Stimulated activated CD4-positive, alpha-beta T cell treated with anti-CD3 and anti-CD28 coated beads, Interleukin-15, amount 100 ng/mL, for 48 hours (primary cell): ENCODE measurements at regions not wholly inside any gene's neighbourhood (a gene's known extent, or its start where the extent isn't known, plus 50 kb on each side); places are given as distances from the start of the nearest gene placed in this dataset.
"Not testable (repeated sequence)": the region's sequence is repeated elsewhere in the genome, so short reads cannot be mapped to it uniquely, and the experiment has no call there.

ENCODE experiments used
- DNase-seq, 2 donors: peaks; one replicate each; pipeline ENCODE4 v3.0.0-alpha.2; 2020; ENCODE audit warnings: low read depth in 2 of 2

DNA sequence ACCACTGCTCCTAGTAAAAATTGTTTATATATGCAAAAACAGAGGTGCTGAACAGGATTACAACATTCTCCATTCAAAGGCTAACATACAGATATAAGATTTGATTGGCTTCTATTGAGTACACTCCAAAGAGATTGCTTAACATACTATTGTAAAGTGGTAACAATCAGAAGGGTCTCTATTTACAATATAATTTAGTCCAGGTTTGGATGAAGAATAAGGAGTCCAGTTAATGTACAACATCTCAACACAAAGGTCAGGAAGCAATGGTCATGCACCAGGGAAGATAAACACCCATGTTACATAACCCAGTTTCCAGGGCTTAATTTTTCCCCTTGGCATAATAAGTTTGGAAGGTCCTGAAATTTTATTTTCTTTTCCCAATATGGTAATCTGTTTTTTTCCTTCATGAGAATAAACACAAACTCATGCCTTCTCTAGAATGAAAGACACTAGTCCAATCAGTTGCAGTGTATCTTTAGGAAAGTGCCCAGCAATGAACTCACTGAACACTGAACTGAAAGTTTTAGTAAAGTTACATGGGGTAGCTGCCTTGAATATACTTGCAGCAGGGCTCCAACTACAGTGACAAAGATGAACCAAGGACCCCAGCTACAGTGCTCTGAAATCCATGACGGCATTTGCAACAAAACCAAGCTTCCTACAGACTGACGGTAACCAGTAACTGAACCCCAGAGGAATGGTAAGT is 255.3 kb upstream of the GJE1 start:
- no peak for DNase-seq

DNA sequence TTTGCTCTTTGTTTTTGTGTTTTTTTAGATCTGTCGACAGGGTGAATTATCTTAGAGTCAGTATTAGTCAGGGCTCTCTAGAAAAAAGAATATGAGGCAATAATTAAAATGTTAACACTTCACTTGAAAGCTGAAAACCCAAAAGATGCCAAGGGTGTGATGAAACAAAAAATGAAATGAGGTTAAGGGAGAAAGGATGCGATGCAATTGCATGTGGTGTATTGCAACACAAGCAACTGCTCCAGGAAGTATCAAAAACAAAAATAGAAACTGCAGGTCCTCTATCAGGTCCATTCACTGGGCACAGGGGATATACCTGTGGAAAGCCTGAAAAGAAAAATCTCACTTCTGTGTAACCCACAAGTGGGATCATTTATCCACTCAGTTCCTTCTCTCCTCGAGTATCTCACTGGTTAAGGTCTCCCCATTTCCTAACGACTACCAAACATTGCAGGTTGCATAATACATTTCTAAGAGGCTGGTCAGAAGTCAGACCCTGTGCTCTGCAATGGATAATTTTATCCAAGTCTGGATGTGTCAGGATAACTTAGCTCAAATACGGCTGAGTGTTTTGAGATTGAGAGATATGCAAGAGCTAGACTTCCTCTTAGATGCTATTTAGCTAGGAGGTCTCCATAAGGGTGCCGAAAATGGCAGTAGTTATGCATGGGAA is 257.7 kb upstream of the GJE1 start:
- no peak for DNase-seq

DNA sequence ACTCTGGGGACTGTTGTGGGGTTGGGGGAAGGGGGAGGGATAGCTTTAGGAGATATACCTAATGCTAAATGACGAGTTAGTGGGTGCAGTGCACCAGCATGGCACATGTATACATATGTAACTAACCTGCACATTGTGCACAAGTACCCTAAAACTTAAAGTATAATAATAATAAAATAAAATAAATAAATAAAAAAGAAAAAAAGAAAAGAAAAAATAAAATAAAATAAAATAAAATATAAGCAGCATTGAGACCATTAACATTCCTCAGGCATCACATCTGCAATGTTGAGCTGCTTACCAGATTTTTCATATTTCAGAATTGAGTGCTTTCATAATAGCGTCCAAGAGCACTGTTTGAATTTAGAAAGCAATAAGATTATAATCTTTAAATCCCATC is 263.2 kb upstream of the GJE1 start:
- not testable (repeated sequence) for DNase-seq

DNA sequence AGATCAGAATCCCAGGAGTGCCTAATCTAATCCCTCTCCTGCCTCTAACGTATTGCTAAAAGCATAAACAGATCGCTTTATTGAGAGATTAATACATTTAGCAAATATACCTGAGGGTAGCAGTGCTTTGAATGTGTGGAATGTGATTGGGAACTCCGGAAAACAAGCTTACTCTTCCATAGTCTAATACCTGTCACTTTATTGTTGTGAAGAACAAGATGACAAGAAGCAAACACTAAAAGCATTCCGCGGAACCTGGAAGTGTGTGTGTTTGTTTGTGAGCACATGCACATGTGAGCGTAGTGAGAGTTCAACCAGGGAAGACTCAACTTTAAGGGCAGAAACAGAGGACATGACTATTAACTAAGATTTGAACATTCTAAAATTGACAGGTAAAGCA is 265.0 kb upstream of the GJE1 start:
- DNase-seq, result no peak

DNA sequence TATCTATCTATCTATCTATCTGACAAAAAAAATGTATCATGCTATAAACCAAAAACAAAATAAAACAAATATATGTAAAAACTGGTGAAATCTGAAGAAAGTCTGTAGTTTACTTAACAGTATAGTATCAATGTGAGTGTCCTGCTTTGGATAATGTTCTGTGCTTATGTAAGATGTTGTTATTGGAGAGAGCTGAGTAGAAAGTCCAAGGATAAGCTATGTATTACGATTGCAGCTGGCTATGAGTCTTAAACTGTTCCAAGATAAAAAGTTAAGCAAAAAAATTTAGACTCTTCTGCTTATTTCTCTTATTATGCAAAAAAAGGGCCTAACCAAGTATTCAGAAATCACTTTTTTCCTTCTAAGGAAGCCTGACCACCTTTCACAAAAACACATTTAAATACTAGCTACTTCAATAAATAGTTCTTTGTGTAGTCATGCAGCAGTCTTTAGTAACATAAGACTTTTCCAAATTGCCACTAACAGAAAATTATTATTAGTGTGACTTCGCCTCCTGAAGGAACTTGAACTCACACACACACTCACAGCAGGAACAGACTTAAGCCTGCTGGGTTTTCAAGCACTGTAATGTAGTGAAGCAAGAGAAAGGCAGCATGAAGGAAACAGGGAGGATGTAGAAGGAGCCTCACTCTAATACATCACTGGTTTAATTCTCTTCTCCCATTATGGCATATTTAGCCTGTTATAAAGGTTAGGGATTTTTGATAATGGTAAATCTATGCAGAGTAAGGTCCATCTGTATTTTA is 265.8 kb upstream of the GJE1 start:
- no peak for DNase-seq

DNA sequence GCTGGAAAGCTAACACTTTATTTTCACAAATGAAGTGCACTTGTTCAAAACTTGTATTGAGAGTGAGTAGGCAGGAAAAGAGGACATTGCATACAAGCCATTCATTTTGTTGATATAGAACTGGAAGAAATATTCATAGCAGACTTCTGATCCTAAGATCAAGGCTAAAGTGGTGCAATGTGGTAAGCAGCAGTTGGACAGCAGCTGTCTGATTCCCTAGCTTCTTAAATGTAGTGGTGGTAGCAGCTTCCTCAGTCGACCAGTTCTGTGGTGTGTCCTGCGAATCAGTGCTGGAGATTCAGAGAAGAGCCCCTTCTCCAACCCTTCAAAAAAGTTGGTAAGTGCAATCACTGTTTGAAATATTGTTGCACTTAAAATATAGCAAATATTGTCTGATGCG is 281.7 kb upstream of the GJE1 start:
- DNase-seq, result no peak

DNA sequence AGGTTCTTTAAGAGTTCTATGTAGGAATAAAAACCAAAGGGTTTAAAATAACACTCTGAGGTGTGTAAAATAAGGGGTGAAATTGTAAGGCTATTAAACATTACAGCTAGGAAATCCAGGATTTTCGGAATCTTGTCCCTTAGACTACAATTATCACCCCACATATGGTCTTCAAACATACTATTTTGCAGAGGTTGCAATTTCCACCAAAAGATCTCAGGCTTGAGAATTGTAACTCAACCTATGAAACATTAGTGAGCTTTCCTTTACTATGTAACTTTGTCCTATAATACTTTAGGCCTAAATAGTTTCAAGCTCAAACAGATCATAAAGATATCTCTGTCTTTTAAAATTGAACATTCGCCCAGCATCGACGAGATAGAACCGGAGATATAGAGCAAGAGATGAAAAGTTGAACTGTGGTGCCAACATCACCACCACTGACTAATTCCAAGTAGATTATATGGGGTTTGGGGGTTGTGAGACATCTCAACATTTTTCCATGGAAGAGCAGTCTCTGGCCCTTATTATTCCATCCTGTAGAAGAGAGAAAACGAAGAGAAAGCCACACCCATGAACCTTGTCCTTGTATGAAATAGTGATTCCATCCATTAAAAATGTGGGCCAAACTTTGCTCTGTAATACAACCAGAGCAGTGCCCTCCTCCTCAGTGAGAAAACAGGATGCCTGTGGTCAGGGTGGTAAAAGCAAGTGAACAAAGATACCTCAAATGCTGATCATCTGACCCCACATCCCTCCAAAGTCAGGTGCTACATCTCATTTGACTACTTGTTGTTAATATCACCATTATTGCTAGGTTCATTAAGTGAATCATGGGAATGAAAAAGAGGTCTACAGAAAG is 284.5 kb upstream of the GJE1 start:
- DNase-seq, result no peak

DNA sequence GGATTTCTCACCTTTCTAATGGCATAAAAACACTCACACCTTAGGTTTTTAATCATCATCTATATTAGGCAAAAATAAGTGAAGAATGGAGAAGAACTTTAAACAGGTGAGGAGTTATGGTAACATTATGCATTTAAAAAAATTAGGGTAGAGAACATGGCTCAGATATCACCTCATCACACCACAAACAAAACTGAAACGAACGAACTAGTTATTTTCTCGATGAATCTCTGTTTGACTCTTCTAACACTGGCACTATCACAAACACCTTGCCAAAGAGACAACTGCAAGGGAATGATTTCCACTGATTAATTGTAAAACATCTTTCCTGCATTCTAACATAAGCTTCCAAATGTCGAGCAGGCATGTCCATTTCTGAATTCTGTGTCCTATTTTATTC is 286.1 kb upstream of the GJE1 start:
- DNase-seq, result no peak

DNA sequence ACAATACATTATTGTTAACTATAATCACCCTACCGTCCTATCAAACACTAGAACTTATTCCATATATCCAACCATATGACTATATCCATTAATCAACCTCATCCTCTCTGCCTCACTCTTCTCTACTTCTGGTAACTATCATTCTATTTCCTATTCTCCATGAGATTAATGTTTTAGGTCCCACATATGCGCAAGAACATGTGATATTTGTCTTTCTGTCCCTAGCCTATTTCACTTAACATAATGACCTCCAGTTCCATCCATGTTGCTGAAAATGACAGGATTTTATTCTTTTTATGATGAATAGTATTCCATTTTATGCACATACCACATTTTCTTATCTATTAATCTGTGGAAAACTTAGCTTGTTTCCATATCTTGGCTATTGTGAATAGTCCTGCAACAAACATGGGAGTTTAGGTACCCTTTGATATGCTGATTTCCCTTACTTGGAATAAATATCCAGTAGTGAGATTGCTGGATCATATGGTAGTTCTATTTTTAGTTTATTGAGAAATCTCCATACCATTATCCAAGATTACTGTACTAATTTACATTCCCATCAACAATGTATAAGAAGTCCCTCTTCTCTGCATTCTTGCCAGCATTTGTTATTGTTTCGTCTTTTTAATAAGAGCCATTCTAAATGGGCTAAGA is 289.4 kb upstream of the GJE1 start:
- DNase-seq, result no peak

DNA sequence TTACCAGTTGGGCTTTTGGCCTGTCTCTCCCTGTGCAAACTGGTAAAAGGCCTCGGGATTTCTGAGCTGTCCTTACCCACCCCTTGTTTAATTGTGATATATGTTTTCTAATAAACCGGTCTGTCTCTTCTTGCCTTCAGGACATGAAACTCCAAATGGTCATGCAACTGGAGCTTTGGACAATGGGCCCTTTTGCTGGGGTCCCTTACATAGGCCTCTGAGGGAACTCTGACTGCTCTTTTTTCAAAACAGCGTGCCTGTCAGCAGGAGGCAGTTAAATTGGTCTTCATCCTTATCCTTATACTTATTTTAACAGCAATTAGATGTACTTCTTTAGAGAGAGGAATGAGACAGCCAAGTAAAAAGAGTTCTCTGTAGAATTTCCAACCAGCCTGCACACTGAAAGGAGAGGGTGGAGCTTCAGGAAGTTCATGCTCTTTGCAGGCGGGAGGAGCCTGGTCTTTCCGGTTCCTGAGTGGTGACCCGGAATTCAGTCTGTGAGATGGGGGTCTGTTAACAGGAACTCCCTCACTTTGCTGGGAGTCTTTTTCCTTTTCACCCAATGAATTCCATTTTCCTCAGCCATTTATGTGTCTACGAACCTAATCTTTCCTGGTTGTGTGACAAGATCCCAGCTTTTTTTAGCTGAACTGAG is 299.6 kb upstream of the GJE1 start:
- no peak for DNase-seq

DNA sequence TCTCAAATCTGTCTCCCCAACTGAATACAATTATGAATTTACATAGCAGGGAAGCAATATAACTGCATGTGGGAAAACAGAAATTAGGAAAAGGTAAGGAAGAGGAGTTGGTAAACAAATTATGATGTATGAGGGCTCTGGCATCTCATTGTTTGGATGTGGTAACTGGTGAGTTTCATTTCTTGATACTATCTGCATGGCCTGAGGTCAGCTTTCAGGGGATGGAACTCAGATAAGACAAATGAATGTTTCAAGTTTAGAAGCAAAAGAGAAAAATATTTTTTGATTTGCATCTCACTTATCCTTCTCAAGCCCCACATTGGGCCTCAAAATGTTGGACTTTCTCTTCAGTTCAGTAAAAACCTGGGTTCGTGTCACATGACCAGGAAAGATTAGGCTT is 302.2 kb upstream of the GJE1 start:
- DNase-seq, result no peak

DNA sequence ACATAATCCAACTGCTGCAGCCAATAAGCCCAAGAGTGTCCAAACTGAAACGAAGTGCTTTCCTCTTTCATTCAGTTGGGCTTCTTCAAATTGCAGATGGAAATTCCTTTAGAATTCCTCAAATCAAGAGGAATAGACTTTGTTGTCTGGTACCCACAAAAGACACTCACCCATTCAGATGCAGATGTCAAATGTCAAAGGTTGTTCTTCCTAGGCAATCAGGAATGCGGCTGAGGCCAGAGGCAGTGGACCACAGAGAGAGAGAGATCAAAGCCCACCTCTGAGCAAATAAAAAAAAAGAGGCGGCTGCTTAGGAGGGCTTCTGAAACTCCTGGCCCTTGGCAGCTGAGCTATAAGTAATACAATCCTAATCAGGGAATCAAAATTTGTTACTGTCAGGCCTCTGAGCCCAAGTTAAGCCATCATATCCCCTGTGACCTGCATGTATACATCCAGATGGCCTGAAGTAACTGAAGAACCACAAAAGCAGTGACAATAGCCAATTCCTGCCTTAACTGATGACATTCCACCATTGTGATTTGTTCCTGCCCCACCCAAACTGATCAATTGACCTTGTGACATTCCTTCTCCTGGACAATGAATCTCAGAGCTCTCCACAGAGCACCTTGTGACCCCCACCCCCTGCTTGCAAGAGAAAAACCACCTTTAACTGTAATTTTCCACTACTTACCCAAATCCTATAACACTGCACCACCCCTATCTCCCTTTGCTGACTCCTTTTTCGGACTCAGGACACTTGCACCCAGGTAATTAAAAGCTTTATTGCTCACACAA is 303.0 kb upstream of the GJE1 start:
- DNase-seq, result no peak

DNA sequence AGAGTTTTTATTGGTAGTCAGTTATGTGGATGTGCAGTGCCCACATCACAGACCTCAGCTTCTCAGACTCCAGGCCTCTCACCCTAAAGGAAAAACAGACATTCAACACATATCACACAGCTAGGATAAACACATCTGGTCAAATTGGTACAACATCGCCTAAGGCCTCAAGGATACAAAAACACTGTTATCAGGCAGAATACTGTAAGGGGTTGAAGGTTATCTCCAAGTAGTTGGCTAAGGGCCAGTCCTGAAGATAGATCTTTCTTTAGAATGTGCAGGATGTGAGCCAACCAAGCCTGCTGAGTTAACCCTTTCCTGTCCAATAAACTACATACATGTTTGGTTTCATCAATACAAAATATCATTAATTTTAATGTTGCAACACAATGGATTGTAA is 308.4 kb upstream of the GJE1 start:
- DNase-seq, result no peak

DNA sequence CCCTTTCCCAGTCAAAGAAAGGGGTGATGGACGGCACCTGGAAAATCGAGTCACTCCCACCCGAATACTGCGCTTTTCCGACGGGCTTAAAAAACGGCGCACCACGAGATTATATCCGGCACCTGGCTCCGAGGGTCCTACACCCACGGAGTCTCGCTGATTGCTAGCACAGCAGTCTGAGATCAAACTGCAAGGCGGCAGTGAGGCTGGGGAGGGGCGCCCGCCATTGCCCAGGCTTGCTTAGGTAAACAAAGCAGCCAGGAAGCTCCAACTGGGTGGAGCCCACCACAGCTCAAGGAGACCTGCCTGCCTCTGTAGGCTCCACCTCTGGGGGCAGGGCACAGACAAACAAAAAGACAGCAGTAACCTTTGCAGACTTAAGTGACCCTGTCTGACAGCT is 317.7 kb upstream of the GJE1 start:
- not testable (repeated sequence) for DNase-seq

DNA sequence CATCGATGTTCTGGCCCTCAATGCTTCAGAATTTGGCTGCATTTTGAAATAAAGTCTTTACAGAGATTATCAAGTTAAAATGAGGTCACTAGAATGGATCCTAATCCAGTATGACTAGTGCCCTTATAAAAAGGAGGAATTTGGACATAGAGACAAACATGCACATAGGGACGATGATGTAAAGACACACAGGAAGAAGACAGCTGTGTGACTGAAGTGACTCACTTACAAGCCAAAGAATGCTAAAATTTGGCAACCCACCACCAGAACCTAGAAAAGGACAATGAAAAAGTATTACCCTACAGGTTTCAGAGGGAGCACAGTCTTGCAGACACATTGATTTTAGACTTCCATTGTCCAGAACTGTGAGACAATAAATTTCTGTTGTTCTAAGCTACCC is 322.8 kb upstream of the GJE1 start:
- DNase-seq, result no peak

DNA sequence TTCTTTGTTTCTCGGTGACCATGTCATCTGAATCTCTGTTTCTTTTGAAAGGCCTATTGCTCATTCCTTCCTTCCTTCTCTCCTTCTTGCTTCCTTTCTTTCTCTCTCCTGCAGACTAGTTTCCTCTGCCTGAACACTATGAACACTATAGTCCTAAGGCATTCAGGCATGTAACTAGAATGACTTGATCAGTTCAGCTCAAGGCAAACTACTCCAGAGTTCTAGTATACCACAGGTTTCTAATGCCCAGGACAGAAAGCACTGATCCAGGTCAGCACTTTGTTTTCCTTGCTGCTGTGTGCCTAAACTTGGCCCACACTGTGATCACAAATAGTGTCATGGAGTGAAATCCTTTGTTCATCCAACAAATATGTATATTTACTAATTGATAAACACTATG is 324.1 kb upstream of the GJE1 start:
- no peak for DNase-seq

DNA sequence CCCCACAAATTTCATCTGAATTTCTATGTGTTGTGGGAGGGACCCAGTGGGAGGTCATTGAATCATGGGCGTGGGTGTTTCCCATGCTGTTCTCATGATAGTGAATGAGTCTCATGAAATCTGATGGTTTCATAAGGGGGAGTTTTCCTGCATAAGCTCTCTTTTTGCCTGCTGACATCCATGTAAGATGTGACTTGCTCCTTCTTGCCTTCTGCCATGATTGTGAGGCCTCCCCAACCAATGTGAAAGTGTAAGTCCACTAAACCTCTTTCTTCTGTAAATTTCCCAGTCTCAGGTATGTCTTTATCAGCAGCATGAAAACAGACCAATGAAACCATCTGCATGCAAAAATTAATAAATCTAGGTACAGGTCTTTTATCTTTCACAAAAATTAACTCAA is 331.8 kb upstream of the GJE1 start:
- not testable (repeated sequence) for DNase-seq

DNA sequence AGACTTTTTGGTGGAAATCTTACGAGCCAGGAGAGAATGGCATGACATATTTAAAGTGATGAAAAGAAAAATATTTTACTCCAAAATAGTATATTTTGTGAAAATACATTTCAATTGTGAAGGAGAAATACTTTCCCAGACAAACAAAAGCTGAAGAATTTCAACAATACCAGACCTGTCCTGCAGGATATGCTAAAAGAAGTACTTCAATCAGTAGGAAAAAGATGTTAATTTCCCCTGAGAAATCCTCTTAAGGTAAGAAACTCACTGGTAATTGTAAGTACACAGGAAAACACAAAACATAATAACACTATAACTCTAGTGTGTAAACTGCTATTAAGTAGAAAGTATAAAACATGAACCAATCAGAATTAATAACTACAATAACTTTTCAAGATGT is 341.8 kb upstream of the GJE1 start:
- no peak for DNase-seq

DNA sequence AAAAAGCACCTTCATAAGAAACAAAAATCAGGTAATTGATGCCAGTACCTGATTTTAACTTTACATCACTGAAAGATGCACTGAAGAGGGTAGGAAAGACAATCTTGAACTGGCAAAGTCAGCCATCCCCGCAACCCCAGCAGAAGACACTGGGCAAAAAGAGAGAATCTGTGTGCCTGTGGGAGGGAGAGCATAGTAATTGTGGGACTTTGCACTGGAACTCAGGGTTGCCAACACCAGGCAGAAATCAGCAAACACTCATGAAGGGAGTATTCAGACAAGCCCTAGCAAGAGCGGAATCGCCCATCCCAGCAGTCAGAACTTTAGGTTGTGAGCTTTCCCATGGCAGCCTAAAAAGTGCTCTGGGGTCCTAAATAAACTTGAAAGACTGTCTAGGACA is 344.6 kb upstream of the GJE1 start:
- no peak for DNase-seq

DNA sequence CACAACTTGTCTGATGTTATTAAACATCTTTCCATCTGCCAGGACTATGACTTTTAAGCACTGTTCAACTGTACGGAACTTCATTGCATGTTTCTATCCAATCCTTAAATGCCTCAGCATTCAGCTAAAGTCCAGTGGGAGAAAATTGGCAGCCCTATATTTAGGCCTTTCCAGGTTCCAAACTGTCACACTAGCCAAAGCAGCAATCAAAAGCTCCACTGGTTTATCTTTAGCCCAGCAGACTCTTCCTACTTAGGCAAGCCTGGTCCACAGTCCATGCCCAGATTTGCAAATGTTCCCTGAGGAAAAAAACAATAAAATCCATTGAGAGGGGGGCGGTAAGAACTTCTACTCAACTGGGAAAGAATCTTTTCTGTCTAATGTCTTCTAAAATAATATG is 349.1 kb upstream of the GJE1 start:
- DNase-seq, result no peak
